ENCODE measurements at regions not wholly inside any gene's neighbourhood (a gene's known extent, or its start where the extent isn't known, plus 50 kb on each side); places are given as distances from the start of the nearest gene placed in this dataset.
"Not testable (repeated sequence)": the region's sequence is repeated elsewhere in the genome, so short reads cannot be mapped to it uniquely, and the experiment has no call there.

- H3K27me3 Mint-ChIP-seq, result peaks cover 46% of the 10 kb centered on the region
- H3K4me3 Mint-ChIP-seq, result no peak overlapping the region
- H3K36me3 Mint-ChIP-seq (ENCODE audit: low read depth), result no peaks in the 10 kb centered on the region
- H3K27ac Mint-ChIP-seq, result no peak overlapping the region
- no peaks in the 10 kb centered on the region for H3K9me3 Mint-ChIP-seq
- ATAC-seq, result no peak
- H3K4me1 Mint-ChIP-seq, result peaks cover 5% of the 10 kb centered on the region
- no peak for DNase-seq
Measured at GRCh38 chr3:184488577-184488976, 73.0 kb upstream of the EPHB3 start.

GRCh38 chr3:184489268-184489841 lies 72.2 kb upstream of the EPHB3 start:
- H3K4me3 Mint-ChIP-seq, result no peak overlapping the region
- no peak overlapping the region for H3K27ac Mint-ChIP-seq
- DNase-seq, result no peak
- ATAC-seq, result no peak
- H3K27me3 Mint-ChIP-seq, result peaks cover 53% of the 10 kb centered on the region
- peaks cover 5% of the 10 kb centered on the region for H3K4me1 Mint-ChIP-seq
- no peaks in the 10 kb centered on the region for H3K9me3 Mint-ChIP-seq
- no peaks in the 10 kb centered on the region for H3K36me3 Mint-ChIP-seq (ENCODE audit: low read depth)

- Mint-ChIP-seq H3K27me3 (peaks cover 54% of the 10 kb centered on the region), H3K4me3 (no peak overlapping the region), H3K36me3 (ENCODE audit: low read depth) (no peaks in the 10 kb centered on the region), H3K4me1 (peaks cover 5% of the 10 kb centered on the region), H3K9me3 (no peaks in the 10 kb centered on the region), H3K27ac (no peak overlapping the region)
- no peak for DNase-seq
- ATAC-seq, result no peak
Measured at GRCh38 chr3:184491011-184491576, 70.5 kb upstream of the EPHB3 start.

GRCh38 chr3:184491867-184492615 lies 69.5 kb upstream of the EPHB3 start:
- H3K4me1 Mint-ChIP-seq, result peaks cover 5% of the 10 kb centered on the region
- DNase-seq (no peak), ATAC-seq (no peak)
- H3K36me3 Mint-ChIP-seq (ENCODE audit: low read depth), result no peaks in the 10 kb centered on the region
- no peaks in the 10 kb centered on the region for H3K9me3 Mint-ChIP-seq
- H3K4me3 Mint-ChIP-seq, result peak overlapping the region; percentile 56
- H3K27ac Mint-ChIP-seq, result no peak overlapping the region
- H3K27me3 Mint-ChIP-seq, result peaks cover 59% of the 10 kb centered on the region

- ATAC-seq, result no peak
- Mint-ChIP-seq H3K4me1 (peaks cover 5% of the 10 kb centered on the region), H3K9me3 (no peaks in the 10 kb centered on the region), H3K27me3 (peaks cover 39% of the 10 kb centered on the region), H3K4me3 (no peak overlapping the region), H3K27ac (no peak overlapping the region), H3K36me3 (ENCODE audit: low read depth) (no peaks in the 10 kb centered on the region)
- no peak for DNase-seq
Measured at GRCh38 chr3:184496933-184497332, 64.7 kb upstream of the EPHB3 start.

- Mint-ChIP-seq H3K9me3 (peaks cover 5% of the 10 kb centered on the region), H3K36me3 (ENCODE audit: low read depth) (no peaks in the 10 kb centered on the region), H3K4me3 (no peak overlapping the region), H3K27ac (no peak overlapping the region), H3K27me3 (peaks cover 35% of the 10 kb centered on the region), H3K4me1 (no peaks in the 10 kb centered on the region)
- DNase-seq, result no peak
- no peak for ATAC-seq
Measured at GRCh38 chr3:184497804-184498203, 63.8 kb upstream of the EPHB3 start.

- peaks cover 5% of the 10 kb centered on the region for H3K9me3 Mint-ChIP-seq
- H3K27ac Mint-ChIP-seq, result no peak overlapping the region
- DNase-seq (no peak), ATAC-seq (no peak)
- H3K4me1 Mint-ChIP-seq, result no peaks in the 10 kb centered on the region
- H3K4me3 Mint-ChIP-seq, result no peak overlapping the region
- peaks cover 26% of the 10 kb centered on the region for H3K27me3 Mint-ChIP-seq
- H3K36me3 Mint-ChIP-seq (ENCODE audit: low read depth), result no peaks in the 10 kb centered on the region
Measured at GRCh38 chr3:184498986-184499606, 62.5 kb upstream of the EPHB3 start.

GRCh38 chr3:184500344-184500923 lies 61.2 kb upstream of the EPHB3 start:
- H3K4me1 Mint-ChIP-seq, result no peaks in the 10 kb centered on the region
- H3K9me3 Mint-ChIP-seq, result peaks cover 5% of the 10 kb centered on the region
- peaks cover 24% of the 10 kb centered on the region for H3K27me3 Mint-ChIP-seq
- ATAC-seq, result no peak
- no peak for DNase-seq
- H3K27ac Mint-ChIP-seq, result no peak overlapping the region
- H3K36me3 Mint-ChIP-seq (ENCODE audit: low read depth), result no peaks in the 10 kb centered on the region
- H3K4me3 Mint-ChIP-seq, result no peak overlapping the region

- no peak for ATAC-seq
- H3K27ac Mint-ChIP-seq, result no peak overlapping the region
- peaks cover 5% of the 10 kb centered on the region for H3K9me3 Mint-ChIP-seq
- peaks cover 23% of the 10 kb centered on the region for H3K27me3 Mint-ChIP-seq
- no peaks in the 10 kb centered on the region for H3K36me3 Mint-ChIP-seq (ENCODE audit: low read depth)
- no peak for DNase-seq
- H3K4me1 Mint-ChIP-seq, result no peaks in the 10 kb centered on the region
- no peak overlapping the region for H3K4me3 Mint-ChIP-seq
Measured at GRCh38 chr3:184502123-184502667, 59.4 kb upstream of the EPHB3 start.

- not testable (repeated sequence) for H3K4me1 Mint-ChIP-seq; H3K27ac Mint-ChIP-seq; DNase-seq; ATAC-seq; H3K4me3 Mint-ChIP-seq; H3K36me3 Mint-ChIP-seq (ENCODE audit: low read depth); H3K9me3 Mint-ChIP-seq
- H3K27me3 Mint-ChIP-seq, result peaks cover 25% of the 10 kb centered on the region
Measured at GRCh38 chr3:184502841-184503240, 58.7 kb upstream of the EPHB3 start.

GRCh38 chr3:184503647-184504046 lies 57.9 kb upstream of the EPHB3 start:
- no peaks in the 10 kb centered on the region for H3K36me3 Mint-ChIP-seq (ENCODE audit: low read depth)
- H3K27me3 Mint-ChIP-seq, result peaks cover 20% of the 10 kb centered on the region
- ATAC-seq (no peak), DNase-seq (no peak)
- H3K4me1 Mint-ChIP-seq, result no peaks in the 10 kb centered on the region
- H3K27ac Mint-ChIP-seq, result no peak overlapping the region
- peaks cover 5% of the 10 kb centered on the region for H3K9me3 Mint-ChIP-seq
- H3K4me3 Mint-ChIP-seq, result no peak overlapping the region

- no peak for DNase-seq
- no peak overlapping the region for H3K4me3 Mint-ChIP-seq
- H3K27ac Mint-ChIP-seq, result no peak overlapping the region
- no peaks in the 10 kb centered on the region for H3K4me1 Mint-ChIP-seq
- no peak for ATAC-seq
- peaks cover 5% of the 10 kb centered on the region for H3K9me3 Mint-ChIP-seq
- H3K27me3 Mint-ChIP-seq, result peaks cover 19% of the 10 kb centered on the region
- H3K36me3 Mint-ChIP-seq (ENCODE audit: low read depth), result no peaks in the 10 kb centered on the region
Measured at GRCh38 chr3:184505076-184505878, 56.3 kb upstream of the EPHB3 start.

GRCh38 chr3:184506561-184506991 lies 55.0 kb upstream of the EPHB3 start:
- H3K4me1 Mint-ChIP-seq, result no peaks in the 10 kb centered on the region
- peaks cover 20% of the 10 kb centered on the region for H3K27me3 Mint-ChIP-seq
- no peaks in the 10 kb centered on the region for H3K36me3 Mint-ChIP-seq (ENCODE audit: low read depth)
- peaks cover 5% of the 10 kb centered on the region for H3K9me3 Mint-ChIP-seq
- ATAC-seq, result no peak
- H3K4me3 Mint-ChIP-seq, result no peak overlapping the region
- no peak overlapping the region for H3K27ac Mint-ChIP-seq
- DNase-seq, result no peak

GRCh38 chr3:184508938-184509337 lies 52.6 kb upstream of the EPHB3 start:
- H3K36me3 Mint-ChIP-seq (ENCODE audit: low read depth), result no peaks in the 10 kb centered on the region
- no peak overlapping the region for H3K27ac Mint-ChIP-seq
- H3K9me3 Mint-ChIP-seq, result no peaks in the 10 kb centered on the region
- DNase-seq, result no peak
- H3K27me3 Mint-ChIP-seq, result peaks cover 34% of the 10 kb centered on the region
- no peak for ATAC-seq
- peaks cover 3% of the 10 kb centered on the region for H3K4me1 Mint-ChIP-seq
- H3K4me3 Mint-ChIP-seq, result no peak overlapping the region
